DOHH2 (cell line): ENCODE measurements at regions not wholly inside any gene's neighbourhood (a gene's known extent, or its start where the extent isn't known, plus 50 kb on each side); places are given as distances from the start of the nearest gene placed in this dataset.

Experiments
- H3F3A ChIP-seq: fragments of 200-600 bp; sonication (generic), shearing (Covaris generic); 2 replicates; pipeline ENCODE4 v1.6.0; 2016; ENCODE audit warnings: antibody characterized with exemption, mild to moderate bottlenecking; ENCODE audit not compliant: control insufficient read depth, insufficient read depth
- H3K27ac ChIP-seq: fragments of 200-600 bp; sonication (generic); 2 replicates; pipeline ENCODE4 v1.5.1; 2014; ENCODE audit warnings: low read depth, mild to moderate bottlenecking, low read length, moderate library complexity
- H3K27me3 ChIP-seq: fragments of 200-600 bp; sonication (generic); 2 replicates; pipeline ENCODE4 v1.6.1; 2014; ENCODE audit warnings: mild to moderate bottlenecking, low read length, mixed read lengths; ENCODE audit not compliant: control insufficient read depth
- H3K36me3 ChIP-seq: fragments of 200-600 bp; sonication (generic); 2 replicates; pipeline ENCODE4 v1.6.1; 2014; ENCODE audit warnings: mild to moderate bottlenecking, low read length, moderate library complexity, mixed read lengths; ENCODE audit not compliant: control insufficient read depth
- H3K4me1 ChIP-seq: fragments of 200-600 bp; sonication (generic); 2 replicates; pipeline ENCODE4 v1.6.1; 2014; ENCODE audit warnings: mild to moderate bottlenecking, low read length, mixed read lengths; ENCODE audit not compliant: control insufficient read depth
- H3K4me2 ChIP-seq: fragments of 200-600 bp; sonication (generic); 2 replicates; pipeline ENCODE4 v1.6.0; 2014; ENCODE audit warnings: mild to moderate bottlenecking, low read length, moderate library complexity
- H3K4me3 ChIP-seq: fragments of 200-600 bp; sonication (generic); 2 replicates; pipeline ENCODE4 v1.5.1; 2014; ENCODE audit warnings: mild to moderate bottlenecking, low read length, mixed read lengths
- H3K79me2 ChIP-seq: fragments of 200-600 bp; sonication (generic); 2 replicates; pipeline ENCODE4 v1.6.1; 2014; ENCODE audit warnings: mild to moderate bottlenecking, low read length, mixed read lengths; ENCODE audit not compliant: control insufficient read depth
- H3K9me2 ChIP-seq: fragments of 200-600 bp; sonication (generic); replicated peaks from 2 replicates; pipeline ENCODE4 v1.6.1; 2014; ENCODE audit warnings: mild to moderate bottlenecking, low read length, mixed read lengths; ENCODE audit not compliant: control insufficient read depth
- H3K9me3 ChIP-seq: fragments of 200-600 bp; sonication (generic); 2 replicates; pipeline ENCODE4 v1.6.1; 2014; ENCODE audit warnings: antibody characterized with exemption, low read length, mixed read lengths; ENCODE audit not compliant: control insufficient read depth, insufficient read depth
- H4K20me1 ChIP-seq: fragments of 200-600 bp; sonication (generic); 2 replicates; pipeline ENCODE4 v1.6.0; 2014; ENCODE audit warnings: low read depth, mild to moderate bottlenecking, antibody characterized with exemption, low read length, moderate library complexity; ENCODE audit not compliant: control insufficient read depth, insufficient read depth
- EZH2phosphoT487 ChIP-seq: fragments of 200-600 bp; sonication (generic); IDR thresholded peaks from 2 replicates; pipeline ENCODE4 v1.6.1; 2017; ENCODE audit warnings: borderline replicate concordance, mild to moderate bottlenecking, antibody characterized with exemption, low read length, moderate library complexity, mixed read lengths
- TF ChIP-seq, protein P1 (sequence below): fragments of 200-600 bp; sonication (generic); IDR thresholded peaks from one replicate; pipeline ENCODE4 v1.5.1; 2014; ENCODE audit warnings: antibody characterized with exemption, mild to moderate bottlenecking, low read depth, low read length; ENCODE audit not compliant: poor library complexity, severe bottlenecking

DNA sequence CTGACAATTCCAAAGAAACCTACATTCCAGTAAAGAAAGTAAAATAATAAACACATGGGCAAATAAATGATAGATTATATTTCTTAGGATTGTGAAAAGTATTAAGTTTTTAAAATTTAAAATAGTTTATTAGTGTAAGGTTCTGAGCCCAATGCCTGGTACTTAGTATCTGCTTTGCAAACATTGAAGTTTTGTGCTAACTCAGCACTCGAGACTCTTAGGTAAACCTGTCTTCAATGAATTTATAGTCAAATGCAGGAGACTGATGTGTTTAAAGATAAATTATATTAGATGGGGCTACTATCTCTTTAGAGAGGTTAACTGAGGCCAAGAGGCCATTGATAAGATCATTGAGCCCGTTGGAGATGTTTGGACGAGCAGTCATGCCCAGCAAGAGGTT, 138.3 kb upstream of the SALL1 start:
- no peak overlapping the region for H3K4me3 ChIP-seq
- no peaks in the 10 kb centered on the region for H3K36me3 ChIP-seq
- H3K4me2 ChIP-seq = no peak overlapping the region
- no peaks in the 10 kb centered on the region for H3K4me1 ChIP-seq
- H3K79me2 ChIP-seq = no peaks in the 10 kb centered on the region
- no peaks in the 10 kb centered on the region; the same call in 1 of the 2 replicates for H3K9me3 ChIP-seq
- H3K9me2 ChIP-seq = no peaks in the 10 kb centered on the region
- no peak overlapping the region for H3K27ac ChIP-seq
- TF ChIP-seq EZH2phosphoT487 = no peak
- TF ChIP-seq, protein P1, sequence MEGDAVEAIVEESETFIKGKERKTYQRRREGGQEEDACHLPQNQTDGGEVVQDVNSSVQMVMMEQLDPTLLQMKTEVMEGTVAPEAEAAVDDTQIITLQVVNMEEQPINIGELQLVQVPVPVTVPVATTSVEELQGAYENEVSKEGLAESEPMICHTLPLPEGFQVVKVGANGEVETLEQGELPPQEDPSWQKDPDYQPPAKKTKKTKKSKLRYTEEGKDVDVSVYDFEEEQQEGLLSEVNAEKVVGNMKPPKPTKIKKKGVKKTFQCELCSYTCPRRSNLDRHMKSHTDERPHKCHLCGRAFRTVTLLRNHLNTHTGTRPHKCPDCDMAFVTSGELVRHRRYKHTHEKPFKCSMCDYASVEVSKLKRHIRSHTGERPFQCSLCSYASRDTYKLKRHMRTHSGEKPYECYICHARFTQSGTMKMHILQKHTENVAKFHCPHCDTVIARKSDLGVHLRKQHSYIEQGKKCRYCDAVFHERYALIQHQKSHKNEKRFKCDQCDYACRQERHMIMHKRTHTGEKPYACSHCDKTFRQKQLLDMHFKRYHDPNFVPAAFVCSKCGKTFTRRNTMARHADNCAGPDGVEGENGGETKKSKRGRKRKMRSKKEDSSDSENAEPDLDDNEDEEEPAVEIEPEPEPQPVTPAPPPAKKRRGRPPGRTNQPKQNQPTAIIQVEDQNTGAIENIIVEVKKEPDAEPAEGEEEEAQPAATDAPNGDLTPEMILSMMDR = no peak
- H3F3A ChIP-seq = no peaks in the 10 kb centered on the region
- H3K27me3 ChIP-seq = no peaks in the 10 kb centered on the region
- no peaks in the 10 kb centered on the region for H4K20me1 ChIP-seq

DNA sequence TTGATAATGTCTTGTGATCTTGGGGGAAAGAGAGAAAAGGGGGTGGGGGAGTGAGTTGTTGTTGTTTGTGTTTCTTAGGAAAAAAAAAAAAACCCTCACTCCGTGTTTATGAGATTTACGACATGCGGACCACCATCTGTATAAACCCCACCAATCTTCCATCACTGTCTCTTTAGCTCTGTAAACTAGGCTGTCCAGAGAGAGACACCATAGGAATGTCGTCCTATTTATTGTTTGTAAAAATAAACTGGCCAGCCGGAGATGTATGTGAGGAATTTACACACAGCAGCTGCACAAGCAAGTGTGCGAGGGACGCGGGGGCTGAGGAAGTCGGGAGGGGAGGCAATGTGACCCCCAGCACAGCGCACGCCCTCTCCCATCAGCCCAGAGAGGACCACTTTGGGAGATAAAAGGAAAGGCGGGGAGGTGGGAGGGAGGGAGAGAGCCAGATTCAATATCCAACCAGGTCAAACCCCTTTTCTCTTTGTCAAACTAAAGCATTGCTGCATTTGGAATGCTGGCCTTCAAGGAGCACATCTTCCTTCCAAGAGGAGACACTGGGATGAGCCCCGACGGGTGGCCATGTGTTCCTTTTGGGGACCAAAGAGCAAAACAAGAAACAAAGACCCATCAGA, 136.2 kb upstream of the SALL1 start:
- Histone ChIP-seq H3F3A (no peaks in the 10 kb centered on the region), H3K4me1 (no peaks in the 10 kb centered on the region), H3K79me2 (no peaks in the 10 kb centered on the region), H3K27me3 (no peaks in the 10 kb centered on the region), H4K20me1 (no peaks in the 10 kb centered on the region), H3K36me3 (no peaks in the 10 kb centered on the region), H3K4me2 (no peak overlapping the region), H3K27ac (no peak overlapping the region), H3K9me3 (no peaks in the 10 kb centered on the region; the same call in 1 of the 2 replicates), H3K4me3 (no peak overlapping the region), H3K9me2 (no peaks in the 10 kb centered on the region)
- no peak for TF ChIP-seq EZH2phosphoT487
- TF ChIP-seq, protein P1 = no peak

DNA sequence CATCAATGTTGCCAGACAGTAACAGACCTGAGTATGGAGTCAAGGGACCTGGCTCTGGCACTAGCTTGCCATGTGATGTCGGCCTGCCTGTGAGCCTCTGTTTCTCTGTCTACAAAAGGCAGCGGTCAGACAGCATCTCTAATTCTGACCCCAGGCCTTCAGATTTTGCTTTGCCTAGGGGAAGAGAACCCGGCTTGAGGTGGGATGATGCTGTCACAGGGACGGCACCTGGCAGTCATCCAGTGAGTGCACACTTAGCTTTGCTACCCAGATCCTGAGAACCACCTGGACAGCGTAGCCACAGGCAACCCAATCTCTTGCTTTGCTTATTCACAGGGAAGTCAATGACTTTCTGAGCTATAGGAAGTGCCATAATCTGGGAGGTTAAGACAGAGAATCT, 135.2 kb upstream of the SALL1 start:
- no peaks in the 10 kb centered on the region for H3K9me2 ChIP-seq
- no peaks in the 10 kb centered on the region for H3K36me3 ChIP-seq
- H3K4me2 ChIP-seq = no peak overlapping the region
- H3F3A ChIP-seq = no peaks in the 10 kb centered on the region
- H3K27me3 ChIP-seq = no peaks in the 10 kb centered on the region
- H3K27ac ChIP-seq = no peak overlapping the region
- H4K20me1 ChIP-seq = no peaks in the 10 kb centered on the region
- TF ChIP-seq, protein P1 = no peak
- no peak for TF ChIP-seq EZH2phosphoT487
- H3K79me2 ChIP-seq = no peaks in the 10 kb centered on the region
- H3K4me3 ChIP-seq = no peak overlapping the region
- H3K4me1 ChIP-seq = no peaks in the 10 kb centered on the region
- no peaks in the 10 kb centered on the region; the same call in 1 of the 2 replicates for H3K9me3 ChIP-seq
